HEK293 (cell line): ENCODE measurements at regions not wholly inside any gene's neighbourhood (a gene's known extent, or its start where the extent isn't known, plus 50 kb on each side); places are given as distances from the start of the nearest gene placed in this dataset.
A peak's percentile ranks its signal among the peaks of the same experiment; 100 is the strongest.

Source experiments
- CTCF ChIA-PET: fragments of 350-600 bp; formaldehyde crosslinking; extraction: SDS; loops from one replicate; lab custom pipeline; 2021; ENCODE audit warnings: antibody characterized with exemption; lab: Yijun Ruan, JAX
- POLR2A ChIA-PET: fragments of 300-600 bp; formaldehyde crosslinking; extraction: SDS; loops from one replicate; lab custom pipeline; 2020; ENCODE audit warnings: antibody characterized with exemption, inconsistent platforms; lab: Yijun Ruan, JAX
- H3K27ac ChIP-seq: fragments of 200-500 bp; sonication (Bioruptor generic); 2 replicates; pipeline ENCODE4 v1.5.1; 2014; ENCODE audit warnings: low read depth, low read length, control low read depth, inconsistent platforms; ENCODE audit errors: extremely low read depth
- H3K36me3 ChIP-seq, 2 experiments: fragments of 200-500 bp in 1 of 2; sonication (Bioruptor generic) in 1 of 2; 1 replicate in 1 of 2; 2 replicates in 1 of 2; pipeline ENCODE4 v1.5.1; 2014 to 2017; ENCODE audit warnings: inconsistent platforms in 2 of 2, low read length in 2 of 2; ENCODE audit not compliant: control insufficient read depth in 2 of 2, insufficient read depth in 1 of 2
- H3K4me1 ChIP-seq: fragments of 200-500 bp; sonication (Bioruptor generic); 2 replicates; pipeline ENCODE4 v1.5.1; 2014; ENCODE audit warnings: mild to moderate bottlenecking, low read length, inconsistent platforms; ENCODE audit not compliant: control insufficient read depth, insufficient read depth
- H3K4me3 ChIP-seq: 2 replicates; pipeline ENCODE4 v1.5.1; 2011; ENCODE audit warnings: low read depth, mild to moderate bottlenecking, control low read depth, low read length, moderate library complexity
- H3K9me3 ChIP-seq: fragments of 200-500 bp; sonication (Bioruptor generic); 2 replicates; pipeline ENCODE4 v1.5.1; 2014; ENCODE audit warnings: low read depth, low read length, inconsistent platforms; ENCODE audit not compliant: control insufficient read depth, insufficient read depth
- INSM2 ChIP-seq: fragments of 450-650 bp; formaldehyde crosslinking; IDR thresholded peaks from 2 replicates; pipeline ENCODE4 v1.5.1; 2016; ENCODE audit warnings: missing biosample characterization, missing genetic modification characterization
- MZF1 ChIP-seq: fragments of 450-650 bp; formaldehyde crosslinking; IDR thresholded peaks from 2 replicates; pipeline ENCODE4 v1.5.1; 2017; ENCODE audit warnings: missing biosample characterization, missing genetic modification characterization, borderline replicate concordance
- PRDM6 ChIP-seq: fragments of 450-650 bp; formaldehyde crosslinking; IDR thresholded peaks from 2 replicates; pipeline ENCODE4 v1.5.1; 2017; ENCODE audit warnings: missing biosample characterization, missing genetic modification characterization
- ZBTB8A ChIP-seq: fragments of 450-650 bp; formaldehyde crosslinking; IDR thresholded peaks from 2 replicates; pipeline ENCODE4 v1.5.1; 2016; ENCODE audit warnings: missing biosample characterization, missing genetic modification characterization
- ZNF138 ChIP-seq: fragments of 450-650 bp; formaldehyde crosslinking; IDR thresholded peaks from 2 replicates; pipeline ENCODE4 v1.5.1; 2016; ENCODE audit warnings: missing biosample characterization, missing genetic modification characterization, borderline replicate concordance
- ZNF184 ChIP-seq: fragments of 450-650 bp; IDR thresholded peaks from 2 replicates; pipeline ENCODE4 v1.5.1; 2018; ENCODE audit warnings: missing biosample characterization, mild to moderate bottlenecking, missing genetic modification characterization
- ZNF311 ChIP-seq: fragments of 450-650 bp; formaldehyde crosslinking; IDR thresholded peaks from 2 replicates; pipeline ENCODE4 v1.5.1; 2017; ENCODE audit warnings: missing biosample characterization, missing genetic modification characterization, borderline replicate concordance
- ZNF335 ChIP-seq: fragments of 450-650 bp; formaldehyde crosslinking; conservative IDR thresholded peaks from 2 replicates; pipeline ENCODE4 v1.5.1; 2016; ENCODE audit warnings: missing biosample characterization, missing genetic modification characterization
- ZNF391 ChIP-seq: fragments of 450-650 bp; formaldehyde crosslinking; IDR thresholded peaks from 2 replicates; pipeline ENCODE4 v1.5.1; 2016; ENCODE audit warnings: low read depth, missing biosample characterization, missing genetic modification characterization, borderline replicate concordance
- ZNF449 ChIP-seq: fragments of 450-650 bp; formaldehyde crosslinking; IDR thresholded peaks from 2 replicates; pipeline ENCODE4 v1.5.1; 2017; ENCODE audit warnings: missing biosample characterization, mild to moderate bottlenecking, missing genetic modification characterization, moderate library complexity
- ZNF501 ChIP-seq: fragments of 450-650 bp; formaldehyde crosslinking; IDR thresholded peaks from 2 replicates; pipeline ENCODE4 v1.5.1; 2016; ENCODE audit warnings: missing biosample characterization, missing genetic modification characterization
- ZNF510 ChIP-seq: fragments of 450-650 bp; formaldehyde crosslinking; IDR thresholded peaks from 2 replicates; pipeline ENCODE4 v1.5.1; 2018; ENCODE audit warnings: mild to moderate bottlenecking, missing genetic modification characterization, missing biosample characterization; ENCODE audit not compliant: insufficient replicate concordance
- ZNF513 ChIP-seq: fragments of 450-650 bp; IDR thresholded peaks from 2 replicates; pipeline ENCODE4 v1.5.1; 2018; ENCODE audit warnings: missing biosample characterization, missing genetic modification characterization
- ZNF530 ChIP-seq: fragments of 450-650 bp; formaldehyde crosslinking; IDR thresholded peaks from 2 replicates; pipeline ENCODE4 v1.5.1; 2016; ENCODE audit warnings: low read depth, missing biosample characterization, missing genetic modification characterization
- ZNF645 ChIP-seq: fragments of 450-650 bp; formaldehyde crosslinking; IDR thresholded peaks from 2 replicates; pipeline ENCODE4; 2016; ENCODE audit warnings: missing biosample characterization, missing genetic modification characterization
- ZNF658 ChIP-seq: fragments of 450-650 bp; formaldehyde crosslinking; IDR thresholded peaks from 2 replicates; pipeline ENCODE4; 2016; ENCODE audit warnings: missing biosample characterization, missing genetic modification characterization
- ZNF660 ChIP-seq: fragments of 450-650 bp; IDR thresholded peaks from 2 replicates; pipeline ENCODE4 v1.5.1; 2018; ENCODE audit warnings: missing biosample characterization, mild to moderate bottlenecking, missing genetic modification characterization
- ZNF837 ChIP-seq: fragments of 450-650 bp; formaldehyde crosslinking; IDR thresholded peaks from 2 replicates; pipeline ENCODE4 v1.5.1; 2016; ENCODE audit warnings: missing biosample characterization, missing genetic modification characterization

GRCh38 chrX:150036181-150036580 lies 97.9 kb upstream of the EOLA2 start:
- ChIA-PET CTCF (no interaction called here), POLR2A (no interaction called here)
- Histone ChIP-seq H3K27ac (no peak overlapping the region), H3K36me3 (no peaks in the 10 kb centered on the region; a peak in 1 of 3 replicates), H3K4me1 (0 out of 2 replicates have a peak, but pooled peaks cover 6% of the 10 kb centered on the region), H3K9me3 (no peaks in the 10 kb centered on the region; the same call in 1 of the 2 replicates), H3K4me3 (no peak overlapping the region)
- TF ChIP-seq ZNF335 (tag by site-specific recombination) = peak; percentile 49; the same call in 1 of the 2 replicates
- no peak for TF ChIP-seq ZNF645 (tag by site-specific recombination)
- peak; percentile 62; the same call in 1 of the 2 replicates for TF ChIP-seq ZNF449 (tag by site-specific recombination)
- no peak for TF ChIP-seq ZNF658 (tag by site-specific recombination)
- TF ChIP-seq ZNF530 (tag by site-specific recombination) = no peak
- TF ChIP-seq MZF1 (tag by site-specific recombination) = no peak
- TF ChIP-seq ZNF510 (tag by site-specific recombination) = no peak
- TF ChIP-seq ZNF837 (tag by site-specific recombination) = no peak
- TF ChIP-seq PRDM6 (tag by site-specific recombination) = 0 out of 2 replicates have a peak, but pooled peaks have one; percentile 20
- peak; percentile 62; the same call in 1 of the 2 replicates for TF ChIP-seq INSM2 (tag by site-specific recombination)
- 0 out of 2 replicates have a peak, but pooled peaks have one; percentile 29 for TF ChIP-seq ZNF660
- no peak for TF ChIP-seq ZNF138 (tag by site-specific recombination)
- TF ChIP-seq ZNF513 = peak; percentile 36; the same call in 1 of the 2 replicates
- TF ChIP-seq ZBTB8A (tag by site-specific recombination) = no peak
- no peak for TF ChIP-seq ZNF184 (tag by site-specific recombination)
- TF ChIP-seq ZNF501 (tag by site-specific recombination) = no peak
- no peak for TF ChIP-seq ZNF311 (tag by site-specific recombination)

GRCh38 chrX:150036641-150037040 lies 98.3 kb upstream of the EOLA2 start:
- Histone ChIP-seq H3K27ac (no peak overlapping the region), H3K4me3 (no peak overlapping the region), H3K9me3 (no peaks in the 10 kb centered on the region; the same call in 1 of the 2 replicates), H3K4me1 (0 out of 2 replicates have a peak, but pooled peaks cover 6% of the 10 kb centered on the region), H3K36me3 (no peaks in the 10 kb centered on the region; a peak in 1 of 3 replicates)
- CTCF ChIA-PET = no interaction called here
- no peak for TF ChIP-seq ZNF391 (tag by site-specific recombination)
- POLR2A ChIA-PET = no interaction called here
